IMR-90 (cell line): ENCODE measurements at regions not wholly inside any gene's neighbourhood (a gene's known extent, or its start where the extent isn't known, plus 50 kb on each side); places are given as distances from the start of the nearest gene placed in this dataset.

Experiments used
- ATAC-seq: fragments of 200-7000 bp; cut with Tn5 transposase; 2 replicates; pipeline ENCODE4 v1.9.1; 2020; ENCODE audit warnings: low read depth, mild to moderate bottlenecking, moderate library complexity
- BruUV-seq: library from RNA; stranded (reverse); fragments of 400-500 nt; replicated peaks from 2 replicates; lab custom pipeline; 2021; lab: Mats Ljungman, UMichigan
- CTCF ChIA-PET: fragments of 300-600 bp; formaldehyde crosslinking; extraction: SDS; loops from one replicate; lab custom pipeline; 2021; ENCODE audit warnings: antibody characterized with exemption; lab: Yijun Ruan, JAX
- POLR2A ChIA-PET: fragments of 300-600 bp; sonication (Branson Sonifier 250); formaldehyde crosslinking; loops from one replicate; lab custom pipeline; 2022; ENCODE audit warnings: antibody characterized with exemption; ENCODE audit not compliant: unreplicated experiment; lab: Charles Lee
- DNase-seq: peaks from one replicate; pipeline ENCODE4 v3.0.0; 2013
- H2AFZ ChIP-seq: replicated peaks from 2 replicates; pipeline ENCODE3; 2013; ENCODE audit warnings: low read length, mild to moderate bottlenecking; ENCODE audit not compliant: poor library complexity
- H2AK5ac ChIP-seq: 2 replicates; pipeline ENCODE4 v1.6.1; 2013; ENCODE audit warnings: low read depth, low read length, inconsistent platforms
- H2AK9ac ChIP-seq: replicated peaks from 2 replicates; pipeline ENCODE3; 2013; ENCODE audit warnings: mild to moderate bottlenecking, low read depth, low read length, moderate library complexity; ENCODE audit not compliant: poor library complexity
- H2BK120ac ChIP-seq: 2 replicates; pipeline ENCODE4 v1.6.1; 2013; ENCODE audit warnings: low read depth, low read length, inconsistent platforms
- H2BK15ac ChIP-seq: 3 replicates; pipeline ENCODE4 v1.6.1; 2013; ENCODE audit warnings: low read depth, low read length, inconsistent platforms
- H2BK20ac ChIP-seq: 2 replicates; pipeline ENCODE4 v1.6.1; 2013; ENCODE audit warnings: low read depth, mild to moderate bottlenecking, inconsistent platforms, low read length, moderate library complexity
- H2BK5ac ChIP-seq: 2 replicates; pipeline ENCODE4 v1.6.1; 2013; ENCODE audit warnings: mild to moderate bottlenecking, low read depth, low read length, inconsistent platforms; ENCODE audit not compliant: poor library complexity, severe bottlenecking
- H3K14ac ChIP-seq: replicated peaks from 2 replicates; pipeline ENCODE4 v1.6.1; 2013; ENCODE audit warnings: low read depth, low read length, inconsistent platforms
- H3K18ac ChIP-seq: 2 replicates; pipeline ENCODE4 v1.6.1; 2013; ENCODE audit warnings: low read depth, low read length, control low read depth
- H3K23ac ChIP-seq: 2 replicates; pipeline ENCODE4 v1.6.1; 2013; ENCODE audit warnings: low read depth, low read length, inconsistent platforms
- H3K27ac ChIP-seq: 2 replicates; pipeline ENCODE4 v1.5.1; 2013; ENCODE audit warnings: mild to moderate bottlenecking, control low read depth, low read length; ENCODE audit not compliant: insufficient read depth
- H3K27me3 ChIP-seq: 2 replicates; pipeline ENCODE4 v1.6.1; 2013; ENCODE audit warnings: low read length; ENCODE audit not compliant: control insufficient read depth, insufficient read depth
- H3K36me3 ChIP-seq: 2 replicates; pipeline ENCODE4 v1.6.1; 2013; ENCODE audit warnings: low read length, mixed read lengths; ENCODE audit not compliant: control insufficient read depth, insufficient read depth
- H3K4ac ChIP-seq: 2 replicates; pipeline ENCODE4 v1.6.1; 2013; ENCODE audit warnings: low read depth, low read length, inconsistent platforms
- H3K4me1 ChIP-seq: 2 replicates; pipeline ENCODE4 v1.6.1; 2013; ENCODE audit warnings: low read length, mixed read lengths; ENCODE audit not compliant: control insufficient read depth, insufficient read depth
- H3K4me2 ChIP-seq: 2 replicates; pipeline ENCODE4 v1.6.1; 2013; ENCODE audit warnings: low read depth, mild to moderate bottlenecking, control low read depth, low read length, moderate library complexity
- H3K4me3 ChIP-seq: 2 replicates; pipeline ENCODE4 v1.5.1; 2013; ENCODE audit warnings: low read depth, mild to moderate bottlenecking, control low read depth, low read length, moderate library complexity; ENCODE audit not compliant: insufficient read depth
- H3K56ac ChIP-seq: 2 replicates; pipeline ENCODE4 v1.6.1; 2013; ENCODE audit warnings: low read length, inconsistent platforms; ENCODE audit not compliant: insufficient read depth; ENCODE audit errors: extremely low read depth
- H3K79me1 ChIP-seq, 2 experiments: 2 replicates each; pipeline ENCODE4 v1.6.1; 2013; ENCODE audit warnings: low read length in 2 of 2, inconsistent platforms in 1 of 2, low read depth in 1 of 2
- H3K9ac ChIP-seq: 2 replicates; pipeline ENCODE4 v1.6.1; 2013; ENCODE audit warnings: low read depth, low read length, control low read depth
- H3K9me1 ChIP-seq: 2 replicates; pipeline ENCODE4 v1.6.1; 2013; ENCODE audit warnings: low read length, inconsistent platforms; ENCODE audit not compliant: insufficient read depth
- H3K9me3 ChIP-seq: 2 replicates; pipeline ENCODE4 v1.6.1; 2013; ENCODE audit warnings: low read length; ENCODE audit not compliant: control insufficient read depth, insufficient read depth
- H4K20me1 ChIP-seq: 2 replicates; pipeline ENCODE4 v1.6.1; 2013; ENCODE audit warnings: low read length, inconsistent platforms; ENCODE audit not compliant: insufficient read depth
- H4K5ac ChIP-seq: 2 replicates; pipeline ENCODE4 v1.6.1; 2013; ENCODE audit warnings: mild to moderate bottlenecking, low read depth, low read length, control low read depth
- H4K8ac ChIP-seq, 2 experiments: 2 replicates each; pipeline ENCODE4 v1.6.1; 2013; ENCODE audit warnings: low read depth in 2 of 2, low read length in 2 of 2, control low read depth in 1 of 2, inconsistent platforms in 1 of 2
- H4K91ac ChIP-seq: 2 replicates; pipeline ENCODE4 v1.6.1; 2013; ENCODE audit warnings: low read depth, low read length, inconsistent platforms; ENCODE audit not compliant: insufficient read depth
- BHLHE40 ChIP-seq: fragments of 150-350 bp; IDR thresholded peaks from 2 replicates; pipeline ENCODE4 v1.6.1; 2016; ENCODE audit warnings: mild to moderate bottlenecking, low read depth, low read length
- CEBPB ChIP-seq: IDR thresholded peaks from 2 replicates; pipeline ENCODE4 v1.6.1; 2012; ENCODE audit warnings: low read depth, low read length, improper control_type of control experiment
- CHD1 ChIP-seq: IDR thresholded peaks from 2 replicates; pipeline ENCODE4 v1.6.1; 2012; ENCODE audit warnings: low read depth, low read length, improper control_type of control experiment
- ELK1 ChIP-seq: fragments of 150-350 bp; IDR thresholded peaks from 2 replicates; pipeline ENCODE4 v1.6.1; 2016; ENCODE audit warnings: low read depth, mild to moderate bottlenecking, low read length, moderate library complexity, borderline replicate concordance
- FOS ChIP-seq: fragments of 150-350 bp; IDR thresholded peaks from 2 replicates; pipeline ENCODE4 v1.6.1; 2016; ENCODE audit warnings: low read depth, low read length
- MXI1 ChIP-seq: IDR thresholded peaks from 2 replicates; pipeline ENCODE4 v1.6.1; 2012; ENCODE audit warnings: low read depth, mild to moderate bottlenecking, low read length, moderate library complexity, borderline replicate concordance
- NFE2L2 ChIP-seq: fragments of 150-350 bp; IDR thresholded peaks from 2 replicates; pipeline ENCODE4 v1.6.1; 2016; ENCODE audit warnings: low read depth, mild to moderate bottlenecking, low read length
- POLR2A ChIP-seq: IDR thresholded peaks from 2 replicates; pipeline ENCODE4 v1.6.1; 2012; ENCODE audit warnings: mild to moderate bottlenecking, low read depth, low read length
- RAD21 ChIP-seq: IDR thresholded peaks from 2 replicates; pipeline ENCODE4 v1.6.1; 2012; ENCODE audit warnings: low read length, improper control_type of control experiment
- RCOR1 ChIP-seq: IDR thresholded peaks from 2 replicates; pipeline ENCODE4 v1.6.1; 2012; ENCODE audit warnings: mild to moderate bottlenecking, low read length, improper control_type of control experiment; ENCODE audit not compliant: insufficient replicate concordance
- RFX5 ChIP-seq: IDR thresholded peaks from 2 replicates; pipeline ENCODE4 v1.8.0; 2012; ENCODE audit warnings: low read depth, mild to moderate bottlenecking, low read length, moderate library complexity
- SMC3 ChIP-seq: fragments of 150-350 bp; IDR thresholded peaks from 2 replicates; pipeline ENCODE4 v1.6.1; 2016; ENCODE audit warnings: low read depth, mild to moderate bottlenecking, antibody characterized with exemption, low read length, moderate library complexity
- WGBS, 2 experiments: methylation state at CpG; one replicate each; pipeline versions ENCODE4 v1.1.5 to v1.1.7; 2013; ENCODE audit warnings: missing lambda C conversion rate in 2 of 2; ENCODE audit not compliant: insufficient read length in 1 of 2; ENCODE audit errors: extremely low coverage in 2 of 2; 5-methylcytosine and 5-hydroxymethylcytosine counted together
- dilution Hi-C: fragments of 300-500 bp; cut with HindIII; formaldehyde crosslinking; loops from one replicate; pipeline ENCODE4 v1.14.3; 2018; ENCODE audit warnings: low sequenced_read_pairs; ENCODE audit not compliant: unreplicated experiment
- in situ Hi-C: fragments of 300-500 bp; cut with MboI; formaldehyde crosslinking; loops from 3 replicates; pipeline ENCODE4 v1.14.3; 2019; ENCODE audit warnings: low sequenced_read_pairs, inconsistent platforms, mixed read lengths
- intact Hi-C: fragments of 100-400 bp; cut with micrococcal nuclease; formaldehyde crosslinking; loops from 2 replicates; pipeline ENCODE4 v1.10.0; 2022

GRCh38 chr9:79189511-79189924 is 382.2 kb upstream of the TLE4 start:
- ChIA-PET POLR2A (no interaction called here), CTCF (interaction anchor here (0.6 to 1.2 kb wide), 2 partner anchors 24 to 588 kb away, joined by 3 read pairs; no protein-coding TSS in a partner anchor)
- Histone ChIP-seq H3K79me1 (no peaks in the 10 kb centered on the region), H2BK120ac (no peak overlapping the region), H2BK5ac (peak overlapping the region; percentile 92), H3K9ac (no peak overlapping the region), H4K8ac (no peak overlapping the region), H3K27ac (no peak overlapping the region), H4K91ac (no peak overlapping the region), H2AFZ (no peak overlapping the region), H3K36me3 (no peaks in the 10 kb centered on the region), H2AK9ac (no peak overlapping the region), H2BK15ac (no peak overlapping the region), H3K4me3 (no peak overlapping the region), H4K20me1 (no peaks in the 10 kb centered on the region), H2BK20ac (peak overlapping the region; percentile 98; the same call in 1 of the 2 replicates), H3K23ac (no peak overlapping the region), H3K9me1 (peaks cover 11% of the 10 kb centered on the region; the same call in 1 of the 2 replicates), H3K27me3 (no peaks in the 10 kb centered on the region), H3K9me3 (no peaks in the 10 kb centered on the region), H3K18ac (no peak overlapping the region), H3K4me2 (peak overlapping the region; percentile 14), H3K4ac (peak overlapping the region; percentile 88; the same call in 1 of the 2 replicates), H4K5ac (no peak overlapping the region), H2AK5ac (no peak overlapping the region), H3K14ac (no peak overlapping the region), H3K4me1 (peaks cover 18% of the 10 kb centered on the region), H3K56ac (0 out of 2 replicates have a peak overlapping the region, but pooled peaks have one; percentile 20)
- no TSS peak for BruUV-seq
- in situ Hi-C loops (no loop called here), dilution Hi-C loops (no loop called here), intact Hi-C loops (no loop called here)
- WGBS, 2 experiments = no CpG with 5 or more reads among the region's 3 CpGs
- ATAC-seq = peak; percentile 79
- TF ChIP-seq CEBPB (peak; percentile 41; the same call in 1 of the 2 replicates), NFE2L2 (peak; percentile 69), FOS (peak; percentile 46; the same call in 1 of the 2 replicates), ELK1 (no peak), BHLHE40 (peak; percentile 49), RCOR1 (peak; percentile 73), RFX5 (no peak), MXI1 (no peak), POLR2A (no peak), CHD1 (no peak), SMC3 (no peak), RAD21 (no peak; the same call in none of the 2 replicates)
- peak; percentile 96 for DNase-seq
